NCI-H1092 (cell line): ENCODE measurements at regions not wholly inside any gene's neighbourhood (a gene's known extent, or its start where the extent isn't known, plus 50 kb on each side); places are given as distances from the start of the nearest gene placed in this dataset.

ENCODE experiments used
- DNase-seq: peaks from one replicate; lab custom pipeline; 2025; lab: John Stamatoyannopoulos, UW

DNA sequence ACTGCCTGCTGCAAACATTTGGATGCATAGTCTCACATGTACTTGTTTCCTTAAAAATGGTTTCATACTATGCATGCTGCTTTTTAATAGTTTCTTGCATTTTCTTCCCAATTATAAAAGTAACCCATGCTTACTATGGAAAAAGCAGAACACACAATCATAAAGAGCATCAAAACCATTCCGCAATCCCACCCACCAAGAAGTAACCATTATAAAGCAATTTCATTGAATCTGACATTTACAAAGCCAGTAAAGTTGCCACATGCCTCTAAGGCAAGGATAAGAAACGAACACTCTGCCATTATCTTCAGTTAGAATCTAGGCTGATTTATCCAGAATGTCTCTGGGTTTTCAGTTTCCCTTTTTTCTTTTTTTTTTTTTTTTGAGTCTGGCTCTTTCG, 92.7 kb upstream of the OSMR start:
- DNase-seq, result no peak

- DNase-seq, result no peak
Observed at GRCh38 chr5:38753776-38754175, 92.0 kb upstream of the OSMR start.

- DNase-seq, result no peak
Observed at GRCh38 chr5:38755181-38755580, 90.6 kb upstream of the OSMR start.

GRCh38 chr5:38756068-38756467, 89.7 kb upstream of the OSMR start:
- DNase-seq, result no peak

GRCh38 chr5:38757451-38758245, 88.2 kb upstream of the OSMR start:
- no peak for DNase-seq

DNA sequence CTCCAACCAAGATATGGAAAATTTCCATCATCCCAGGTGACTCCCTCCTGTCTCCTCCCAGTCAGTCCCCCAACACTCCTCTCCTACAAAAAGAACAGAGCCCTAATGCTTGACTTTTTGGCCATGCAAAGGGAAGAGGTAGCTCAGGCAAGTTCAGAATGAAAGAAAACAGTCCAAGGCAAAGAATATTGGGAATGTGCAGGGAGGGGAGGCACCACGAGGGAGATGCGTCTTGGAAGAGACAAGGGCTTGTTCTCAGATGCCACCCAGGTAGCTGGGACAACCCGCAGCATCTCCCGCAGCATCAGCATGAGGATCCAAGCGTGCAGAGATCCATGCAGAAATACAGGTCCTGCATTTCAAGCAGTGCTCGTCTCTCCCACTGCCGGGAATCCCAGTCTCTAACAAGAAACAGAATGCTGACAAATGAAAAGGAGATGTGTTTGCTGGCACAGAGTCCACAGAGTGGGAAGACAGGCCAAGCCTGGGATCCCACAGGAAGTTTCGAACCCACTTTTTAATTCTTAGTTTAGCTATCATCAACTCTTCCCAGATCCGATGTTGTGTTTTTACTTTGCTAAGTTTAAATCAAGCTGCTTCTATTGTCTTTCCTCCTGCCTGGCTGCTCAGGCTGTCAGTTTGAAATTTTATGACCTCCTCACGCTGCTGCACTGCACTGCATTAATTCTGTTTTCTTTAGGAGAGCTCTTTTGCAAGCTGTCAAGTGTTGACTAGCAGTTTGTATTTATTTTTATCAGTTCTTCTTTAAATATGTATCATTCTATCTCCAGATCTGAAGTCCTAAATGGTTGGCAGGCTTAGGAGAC, 86.8 kb upstream of the OSMR start:
- DNase-seq, result no peak

GRCh38 chr5:38764937-38765391, 80.8 kb upstream of the OSMR start:
- DNase-seq, result no peak

DNA sequence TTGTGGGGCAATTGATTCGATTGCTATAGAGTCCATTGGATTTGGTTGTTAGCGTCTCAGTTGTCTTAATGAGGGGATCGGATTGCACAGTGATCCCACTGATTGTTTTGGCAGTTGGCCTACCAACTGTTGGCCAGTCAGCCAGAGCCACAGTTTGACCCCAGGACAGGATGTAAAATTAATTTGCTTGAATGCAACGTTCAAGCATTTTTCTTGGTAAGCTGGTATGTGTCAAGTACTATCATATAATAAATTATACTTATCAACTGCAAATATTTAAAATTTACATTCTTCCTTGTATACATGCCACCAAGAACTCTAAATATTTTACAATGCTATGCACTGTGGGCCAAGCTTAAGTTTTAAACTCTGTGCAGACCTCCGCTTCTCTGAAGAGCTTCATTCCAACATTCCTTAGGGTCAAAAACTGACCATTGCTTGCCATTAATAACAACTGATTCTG, 80.4 kb upstream of the OSMR start:
- DNase-seq, result no peak

DNA sequence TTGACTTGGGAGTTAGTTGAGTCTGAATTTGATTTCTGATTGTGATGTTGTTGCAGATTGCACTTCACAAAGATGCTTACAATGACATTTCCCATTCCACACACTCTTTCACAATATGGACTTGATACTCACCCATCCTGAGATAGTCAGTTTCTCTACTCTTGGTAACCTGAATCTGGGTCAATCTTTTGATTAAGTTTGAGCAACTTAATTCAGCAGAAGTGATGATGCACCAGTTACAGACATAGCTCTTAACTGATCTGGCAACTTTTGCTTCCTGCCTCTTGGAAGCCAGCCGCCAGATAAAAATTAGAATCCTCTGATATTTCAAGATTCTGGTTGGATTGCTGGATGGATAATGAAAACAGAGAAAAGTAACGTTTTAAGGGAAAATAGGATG, 79.7 kb upstream of the OSMR start:
- no peak for DNase-seq

- no peak for DNase-seq
Observed at GRCh38 chr5:38768412-38769211, 77.2 kb upstream of the OSMR start.

- DNase-seq, result no peak
Observed at GRCh38 chr5:38772471-38772870, 73.3 kb upstream of the OSMR start.

DNA sequence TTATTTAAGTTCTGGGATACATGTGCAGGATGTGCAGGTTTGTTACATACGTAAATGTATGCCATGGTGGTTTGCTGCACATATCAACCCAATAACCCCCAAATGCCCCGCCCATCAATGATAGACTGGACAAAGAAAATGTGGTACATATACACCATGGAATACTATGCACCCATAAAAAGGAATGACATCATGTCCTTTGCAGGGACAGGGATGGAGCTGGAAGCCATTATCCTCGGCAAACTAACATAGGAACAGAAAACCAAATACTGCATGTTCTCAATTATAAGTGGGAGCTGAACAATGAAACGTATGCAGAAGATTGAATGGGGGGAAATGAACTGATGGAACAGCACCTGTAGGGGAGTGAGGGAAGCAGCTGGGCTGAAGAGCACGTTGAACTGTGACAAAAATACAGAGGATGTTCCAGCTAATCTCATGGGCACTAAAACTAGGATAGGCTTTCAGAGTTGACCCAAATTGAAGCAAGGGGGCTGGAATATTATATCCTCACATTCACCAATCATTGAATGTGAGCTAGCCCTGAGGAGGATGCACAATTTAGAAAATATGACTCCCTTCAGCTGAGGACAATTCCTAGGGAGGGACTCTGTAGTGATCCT, 70.5 kb upstream of the OSMR start:
- no peak for DNase-seq

DNA sequence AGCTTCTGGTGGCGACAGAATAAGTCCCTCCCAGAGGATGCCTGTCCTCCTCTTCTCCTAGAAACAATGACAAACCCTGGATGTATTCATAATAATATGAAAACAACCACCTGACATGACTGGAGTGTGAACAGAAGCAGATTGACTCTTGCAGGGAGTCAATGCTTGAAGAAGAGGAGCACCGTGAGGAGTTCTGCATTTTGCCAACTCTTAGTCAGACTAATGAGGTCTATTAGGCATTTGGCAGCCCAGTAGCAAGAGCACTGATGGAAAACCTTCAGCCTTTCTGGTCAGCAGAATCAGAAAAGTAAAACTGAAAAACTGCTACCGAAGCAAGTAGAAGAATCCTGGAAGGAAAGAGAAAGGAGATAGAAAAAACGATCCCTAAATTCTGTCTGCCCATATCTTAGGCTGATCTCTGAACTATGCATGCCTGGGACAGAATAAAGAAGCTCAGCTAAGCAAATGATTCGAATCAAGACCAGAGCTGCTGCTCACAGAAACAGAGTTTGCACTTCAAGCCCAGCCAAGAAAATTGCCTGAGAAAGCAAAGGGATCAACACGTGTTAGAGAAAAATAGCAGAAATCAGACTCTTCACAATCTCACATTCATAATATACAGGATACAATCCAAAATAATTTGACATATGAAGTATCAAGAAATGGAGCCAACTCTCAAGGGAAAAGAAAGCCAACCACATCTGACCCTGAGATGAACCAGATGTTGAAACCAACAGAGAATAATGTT, 69.5 kb upstream of the OSMR start:
- DNase-seq, result no peak

DNA sequence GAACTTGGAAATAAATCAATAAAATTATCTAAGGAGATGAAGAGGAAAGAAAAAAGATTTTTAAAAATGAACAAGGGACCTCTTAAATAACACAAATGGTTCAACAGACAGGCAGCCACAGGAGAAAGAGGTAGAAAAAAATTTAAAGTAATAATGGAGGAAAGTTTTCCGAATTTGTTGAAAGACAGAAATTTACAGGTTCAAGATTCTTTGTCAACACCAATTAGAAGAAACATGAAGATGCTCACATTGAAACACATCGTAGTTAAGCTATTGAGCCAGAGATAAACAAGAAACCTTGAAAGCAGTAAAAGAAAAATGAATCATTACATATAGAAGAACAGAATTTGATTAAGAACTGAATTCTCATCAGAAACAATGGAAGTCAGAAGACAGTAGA, 68.7 kb upstream of the OSMR start:
- no peak for DNase-seq

DNA sequence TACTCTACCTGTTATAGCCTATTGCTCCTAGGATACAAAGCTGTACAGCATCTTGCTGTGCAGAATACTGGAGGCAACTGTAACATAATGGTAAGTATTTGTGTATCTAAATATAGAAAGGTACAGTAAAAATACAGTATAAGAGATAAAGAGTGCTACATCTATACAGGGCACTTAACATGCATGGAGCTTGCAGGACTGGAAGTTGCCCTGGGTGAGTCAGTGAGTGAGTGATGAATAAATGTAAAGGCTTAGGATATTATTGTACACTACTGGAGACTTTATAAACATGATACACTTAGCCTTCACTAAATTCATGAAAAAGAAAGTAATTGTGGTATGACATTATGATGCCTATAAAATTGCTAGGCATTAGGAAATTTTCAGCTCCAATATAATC, 65.5 kb upstream of the OSMR start:
- DNase-seq, result no peak

- no peak for DNase-seq
Observed at GRCh38 chr5:38780945-38781344, 64.9 kb upstream of the OSMR start.

- no peak for DNase-seq
Observed at GRCh38 chr5:38782180-38782835, 63.5 kb upstream of the OSMR start.

DNA sequence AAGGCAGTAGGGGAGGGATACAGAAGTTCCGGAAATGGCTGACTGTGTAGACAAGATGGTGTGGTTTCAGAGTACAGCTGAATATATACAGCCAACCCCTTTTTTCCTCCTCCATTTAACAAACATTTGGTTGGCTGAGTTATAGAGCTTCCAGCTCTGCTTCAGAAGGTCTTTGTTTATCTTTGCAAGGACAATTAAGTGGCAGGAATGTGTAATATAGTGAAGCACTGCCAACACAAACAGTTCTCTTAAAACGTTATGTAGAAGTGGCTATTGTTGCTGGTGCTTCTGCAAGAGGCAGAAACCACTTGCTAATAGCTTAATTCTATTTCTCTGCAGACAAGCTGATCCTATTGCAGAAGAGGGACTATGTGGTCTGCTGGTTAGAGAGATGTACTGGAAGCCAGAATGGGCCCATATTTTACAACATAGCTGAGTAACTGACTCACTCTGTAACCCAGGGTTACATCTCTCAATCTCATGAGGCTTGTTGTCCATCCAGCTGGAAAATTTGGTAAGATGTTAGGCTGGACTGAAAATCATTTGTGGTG, 62.7 kb upstream of the OSMR start:
- peak; percentile 63 for DNase-seq

GRCh38 chr5:38789134-38789533, 56.7 kb upstream of the OSMR start:
- DNase-seq, result no peak

DNA sequence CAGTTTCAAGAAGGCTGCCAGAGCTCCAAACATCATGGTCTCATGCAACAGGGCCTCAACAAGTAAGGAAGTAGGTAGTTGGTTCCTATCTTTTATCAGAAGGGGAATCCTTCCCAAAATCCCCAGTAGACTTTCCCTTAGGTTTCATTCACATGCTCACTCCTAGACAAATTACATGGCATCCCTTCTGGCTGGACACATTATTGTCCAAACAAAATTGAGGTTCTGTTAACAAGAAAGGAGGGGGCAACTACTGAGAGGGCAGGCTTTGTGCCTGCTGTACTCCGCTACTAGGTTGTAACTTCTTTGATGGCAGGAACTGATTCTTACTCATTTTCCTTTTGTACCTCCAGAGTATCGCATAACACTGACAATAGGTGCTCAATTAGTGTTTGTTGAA, 56.0 kb upstream of the OSMR start:
- no peak for DNase-seq
